GM12878 (cell line): ENCODE measurements at regions not wholly inside any gene's neighbourhood (a gene's known extent, or its start where the extent isn't known, plus 50 kb on each side); places are given as distances from the start of the nearest gene placed in this dataset.

ENCODE experiments used
- ATAC-seq: fragments of 200-7000 bp; cut with Tn5 transposase; 3 replicates; pipeline ENCODE4 v1.9.1; 2020; ENCODE audit warnings: mild to moderate bottlenecking, moderate library complexity
- BruUV-seq: library from RNA; stranded (reverse); fragments of 400-500 nt; replicated peaks from 2 replicates; lab custom pipeline; 2021; lab: Mats Ljungman, UMichigan
- CTCF ChIA-PET: fragments of 300-600 bp; sonication (Branson Sonifier 250); formaldehyde crosslinking; extraction: SDS; loops from one replicate; lab custom pipeline; 2021; ENCODE audit warnings: inconsistent platforms; lab: Yijun Ruan, JAX
- POLR2A ChIA-PET: fragments of 350-600 bp; formaldehyde crosslinking; extraction: SDS; loops from one replicate; lab custom pipeline; 2021; ENCODE audit warnings: inconsistent platforms; lab: Charles Lee
- RAD21 ChIA-PET: fragments of 300-600 bp; sonication (Branson Sonifier 250); formaldehyde crosslinking; loops from one replicate; lab custom pipeline; 2023; ENCODE audit warnings: antibody characterized with exemption; ENCODE audit not compliant: unreplicated experiment; lab: Charles Lee
- SMC1A ChIA-PET: fragments of 300-600 bp; sonication (Branson Sonifier 250); formaldehyde crosslinking; loops from one replicate; lab custom pipeline; 2023; ENCODE audit not compliant: unreplicated experiment, uncharacterized antibody; lab: Charles Lee
- DNase-seq: peaks from one replicate; pipeline ENCODE4 v3.0.0-alpha.2; 2011; ENCODE audit warnings: low read depth, low spot score
- FAIRE-seq: peaks from 3 replicates; lab custom pipeline; 2011; peaks lifted over from hg19 to GRCh38; lab: Jason Lieb, UNC
- H2AFZ ChIP-seq: 2 replicates; pipeline ENCODE4 v1.6.0; 2011; ENCODE audit warnings: low read depth, low read length, control low read depth; ENCODE audit not compliant: control insufficient read depth
- H3K27ac ChIP-seq: 2 replicates; pipeline ENCODE4 v1.5.1; 2011; ENCODE audit warnings: control low read depth; ENCODE audit not compliant: control insufficient read depth, insufficient read depth
- H3K27me3 ChIP-seq, 2 experiments: replicated peaks in 1 of 2; 2 replicates each; pipeline versions ENCODE4 v1.6.0 to v1.6.1; 2011; ENCODE audit warnings: low read length in 1 of 2; ENCODE audit not compliant: control insufficient read depth in 2 of 2, insufficient read depth in 2 of 2
- H3K36me3 ChIP-seq, 2 experiments: 2 replicates each; pipeline ENCODE4 v1.5.1; 2011; ENCODE audit warnings: low read length in 1 of 2; ENCODE audit not compliant: control insufficient read depth in 2 of 2, insufficient read depth in 2 of 2
- H3K4me1 ChIP-seq: 2 replicates; pipeline ENCODE4 v1.6.1; 2011; ENCODE audit warnings: mild to moderate bottlenecking, low read length, moderate library complexity, mixed read lengths; ENCODE audit not compliant: control insufficient read depth, insufficient read depth
- H3K4me2 ChIP-seq: 2 replicates; pipeline ENCODE4 v1.6.0; 2011; ENCODE audit warnings: control low read depth; ENCODE audit not compliant: control insufficient read depth, insufficient read depth
- H3K4me3 ChIP-seq: fragments of 200-600 bp; sonication (generic); 2 replicates; pipeline ENCODE4 v1.5.1; 2016
- H3K79me2 ChIP-seq: 2 replicates; pipeline ENCODE4 v1.6.0; 2011; ENCODE audit warnings: low read length; ENCODE audit not compliant: control insufficient read depth, insufficient read depth
- H3K9ac ChIP-seq: 2 replicates; pipeline ENCODE4 v1.8.0; 2011; ENCODE audit warnings: low read length, control low read depth, mixed read lengths; ENCODE audit not compliant: control insufficient read depth, insufficient read depth
- H3K9me3 ChIP-seq: replicated peaks from 3 replicates; pipeline ENCODE4 v1.5.1; 2011; ENCODE audit warnings: mild to moderate bottlenecking, low read length; ENCODE audit not compliant: control insufficient read depth, insufficient read depth
- H4K20me1 ChIP-seq: 2 replicates; pipeline ENCODE4 v1.6.0; 2011; ENCODE audit not compliant: control insufficient read depth, insufficient read depth
- FOS ChIP-seq: IDR thresholded peaks from 3 replicates; pipeline ENCODE4 v1.6.1; 2011; ENCODE audit warnings: borderline replicate concordance; ENCODE audit not compliant: insufficient read length; ENCODE audit errors: extremely low read depth
- IKZF1 ChIP-seq: fragments of 450-650 bp; conservative IDR thresholded peaks from 2 replicates; pipeline ENCODE4 v1.6.1; 2017; ENCODE audit warnings: antibody characterized with exemption, mild to moderate bottlenecking
- MEF2A ChIP-seq: IDR thresholded peaks from 2 replicates; pipeline ENCODE4 v1.6.1; 2011; ENCODE audit warnings: low read depth, mild to moderate bottlenecking, low read length, moderate library complexity; ENCODE audit not compliant: insufficient read depth
- NFXL1 ChIP-seq: fragments of 450-650 bp; IDR thresholded peaks from 2 replicates; pipeline ENCODE4 v1.6.1; 2017; ENCODE audit warnings: antibody characterized with exemption, mild to moderate bottlenecking, borderline replicate concordance
- NFYB ChIP-seq: IDR thresholded peaks from 2 replicates; pipeline ENCODE4 v1.6.1; 2011; ENCODE audit warnings: low read depth, mild to moderate bottlenecking, low read length, improper control_type of control experiment, moderate library complexity; ENCODE audit not compliant: insufficient read depth
- SUPT20H ChIP-seq: IDR thresholded peaks from 2 replicates; pipeline ENCODE4 v1.6.1; 2011; ENCODE audit warnings: low read depth, mild to moderate bottlenecking, low read length, moderate library complexity, borderline replicate concordance; ENCODE audit not compliant: control insufficient read depth
- ZZZ3 ChIP-seq: IDR thresholded peaks from 2 replicates; pipeline ENCODE4 v1.6.1; 2011; ENCODE audit warnings: low read depth; ENCODE audit not compliant: control insufficient read depth, insufficient read length
- WGBS: methylation state at CpG from one replicate; pipeline ENCODE4 v1.1.6; 2016; ENCODE audit warnings: low lambda C conversion rate; ENCODE audit not compliant: insufficient replicate concordance, insufficient coverage; ENCODE audit errors: missing lambda C conversion rate; 5-methylcytosine and 5-hydroxymethylcytosine counted together
- in situ Hi-C: fragments of 300-500 bp; cut with MboI; formaldehyde crosslinking; loops from 9 replicates; pipeline ENCODE4 v1.14.3; 2018; ENCODE audit warnings: mixed read lengths
- intact Hi-C: fragments of 100-400 bp; cut with micrococcal nuclease; formaldehyde crosslinking; loops from one replicate; pipeline ENCODE4 v1.14.2; 2022; ENCODE audit not compliant: unreplicated experiment
- TF ChIP-seq, protein P1 (sequence below): IDR thresholded peaks from 2 replicates; pipeline ENCODE4 v1.6.1; 2012; ENCODE audit warnings: low read depth, low read length, improper control_type of control experiment
- TF ChIP-seq, protein P2 (sequence below): fragments of 450-650 bp; IDR thresholded peaks from 2 replicates; pipeline ENCODE4 v1.6.1; 2017; ENCODE audit warnings: borderline replicate concordance

DNA sequence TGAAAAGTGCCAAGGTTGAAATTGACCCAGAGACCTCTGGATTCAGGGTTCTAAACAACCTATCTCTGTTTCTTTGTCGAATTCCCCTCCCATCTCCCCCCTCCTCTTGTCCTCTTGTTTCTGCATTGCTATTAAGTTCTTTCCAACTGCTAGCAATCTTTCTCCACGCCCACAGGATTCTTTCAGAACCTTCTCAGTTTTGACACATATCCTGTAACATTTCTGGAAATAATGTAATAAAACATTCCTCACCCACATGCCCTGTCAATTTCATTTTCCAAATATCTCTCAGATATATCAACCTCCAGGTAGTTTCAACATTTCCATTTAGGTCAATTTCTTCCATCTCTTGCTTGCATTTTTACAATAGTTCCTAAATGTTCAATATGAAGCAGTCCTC is 1105.9 kb downstream of the ARAP2 start:
- WGBS = 0% methylated on average over 2 of the region's 2 CpGs
- H3K27ac ChIP-seq = no peak overlapping the region
- H2AFZ ChIP-seq = no peak overlapping the region
- ChIA-PET POLR2A (no interaction called here), RAD21 (no interaction called here), CTCF (no interaction called here), SMC1A (no interaction called here)
- BruUV-seq = no TSS peak
- no peaks in the 10 kb centered on the region for H3K79me2 ChIP-seq
- no peaks in the 10 kb centered on the region for H3K4me1 ChIP-seq
- H3K4me3 ChIP-seq = no peak overlapping the region
- in situ Hi-C loops = no loop called here
- DNase-seq (no peak), ATAC-seq (no peak), FAIRE-seq (no peak)
- no peaks in the 10 kb centered on the region for H4K20me1 ChIP-seq
- intact Hi-C loops = no loop called here
- no peak overlapping the region for H3K4me2 ChIP-seq
- no peaks in the 10 kb centered on the region for H3K36me3 ChIP-seq
- no peak overlapping the region for H3K9ac ChIP-seq
- H3K9me3 ChIP-seq = no peaks in the 10 kb centered on the region
- H3K27me3 ChIP-seq = no peaks in the 10 kb centered on the region
- TF ChIP-seq MEF2A (no peak), IKZF1 (no peak), NFYB (no peak), FOS (no peak), NFXL1 (no peak), SUPT20H (no peak), ZZZ3 (no peak)
- TF ChIP-seq, protein P1, sequence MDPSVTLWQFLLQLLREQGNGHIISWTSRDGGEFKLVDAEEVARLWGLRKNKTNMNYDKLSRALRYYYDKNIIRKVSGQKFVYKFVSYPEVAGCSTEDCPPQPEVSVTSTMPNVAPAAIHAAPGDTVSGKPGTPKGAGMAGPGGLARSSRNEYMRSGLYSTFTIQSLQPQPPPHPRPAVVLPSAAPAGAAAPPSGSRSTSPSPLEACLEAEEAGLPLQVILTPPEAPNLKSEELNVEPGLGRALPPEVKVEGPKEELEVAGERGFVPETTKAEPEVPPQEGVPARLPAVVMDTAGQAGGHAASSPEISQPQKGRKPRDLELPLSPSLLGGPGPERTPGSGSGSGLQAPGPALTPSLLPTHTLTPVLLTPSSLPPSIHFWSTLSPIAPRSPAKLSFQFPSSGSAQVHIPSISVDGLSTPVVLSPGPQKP = no peak
- TF ChIP-seq, protein P2, sequence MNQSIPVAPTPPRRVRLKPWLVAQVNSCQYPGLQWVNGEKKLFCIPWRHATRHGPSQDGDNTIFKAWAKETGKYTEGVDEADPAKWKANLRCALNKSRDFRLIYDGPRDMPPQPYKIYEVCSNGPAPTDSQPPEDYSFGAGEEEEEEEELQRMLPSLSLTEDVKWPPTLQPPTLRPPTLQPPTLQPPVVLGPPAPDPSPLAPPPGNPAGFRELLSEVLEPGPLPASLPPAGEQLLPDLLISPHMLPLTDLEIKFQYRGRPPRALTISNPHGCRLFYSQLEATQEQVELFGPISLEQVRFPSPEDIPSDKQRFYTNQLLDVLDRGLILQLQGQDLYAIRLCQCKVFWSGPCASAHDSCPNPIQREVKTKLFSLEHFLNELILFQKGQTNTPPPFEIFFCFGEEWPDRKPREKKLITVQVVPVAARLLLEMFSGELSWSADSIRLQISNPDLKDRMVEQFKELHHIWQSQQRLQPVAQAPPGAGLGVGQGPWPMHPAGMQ = no peak
